Bronchial epithelial cell (primary cell): ENCODE measurements at regions not wholly inside any gene's neighbourhood (a gene's known extent, or its start where the extent isn't known, plus 50 kb on each side); places are given as distances from the start of the nearest gene placed in this dataset.

Experiments
- DNase-seq: peaks from one replicate; pipeline ENCODE4 v3.0.0-alpha.2; 2010; ENCODE audit warnings: low read depth
- FAIRE-seq: peaks from 2 replicates; lab custom pipeline; 2011; peaks lifted over from hg19 to GRCh38; lab: Jason Lieb, UNC
- H3K27me3 ChIP-seq: 2 replicates; pipeline ENCODE4 v1.5.1; 2011; ENCODE audit warnings: low read length; ENCODE audit not compliant: control insufficient read depth, insufficient read depth
- H3K36me3 ChIP-seq: 2 replicates; pipeline ENCODE4 v1.5.1; 2011; ENCODE audit warnings: low read length; ENCODE audit not compliant: control insufficient read depth, insufficient read depth
- H3K4me3 ChIP-seq: 2 replicates; pipeline ENCODE4 v1.5.1; 2011; ENCODE audit warnings: mild to moderate bottlenecking, low read depth, low read length, control low read depth
- CTCF ChIP-seq: IDR thresholded peaks from 2 replicates; pipeline ENCODE4 v1.5.1; 2011; ENCODE audit warnings: mild to moderate bottlenecking, moderate library complexity, low read length, control low read depth, inconsistent platforms; ENCODE audit not compliant: insufficient read depth, severe bottlenecking

GRCh38 chr15:94066811-94067210, 164.6 kb upstream of the MCTP2 start:
- Histone ChIP-seq H3K4me3 (no peak overlapping the region), H3K36me3 (no peaks in the 10 kb centered on the region), H3K27me3 (no peaks in the 10 kb centered on the region)
- DNase-seq (no peak), FAIRE-seq (no peak)
- TF ChIP-seq CTCF, result no peak

GRCh38 chr15:94066046-94066445, 165.3 kb upstream of the MCTP2 start:
- Histone ChIP-seq H3K27me3 (no peaks in the 10 kb centered on the region), H3K4me3 (no peak overlapping the region), H3K36me3 (no peaks in the 10 kb centered on the region)
- FAIRE-seq, result no peak
- TF ChIP-seq CTCF, result no peak
- peak; percentile 73 for DNase-seq

- Histone ChIP-seq H3K4me3 (no peak overlapping the region), H3K36me3 (no peaks in the 10 kb centered on the region), H3K27me3 (no peaks in the 10 kb centered on the region)
- no peak for TF ChIP-seq CTCF
- DNase-seq, result peak; percentile 80
- FAIRE-seq, result no peak
Observed at GRCh38 chr15:94064676-94065313, 166.6 kb upstream of the MCTP2 start.

GRCh38 chr15:94061041-94061440, 170.3 kb upstream of the MCTP2 start:
- DNase-seq, result peak; percentile 71
- Histone ChIP-seq H3K36me3 (no peaks in the 10 kb centered on the region), H3K4me3 (no peak overlapping the region), H3K27me3 (no peaks in the 10 kb centered on the region)
- TF ChIP-seq CTCF, result no peak
- FAIRE-seq, result no peak

GRCh38 chr15:94059013-94059587, 172.3 kb upstream of the MCTP2 start:
- H3K27me3 ChIP-seq, result no peaks in the 10 kb centered on the region
- no peak overlapping the region for H3K4me3 ChIP-seq
- DNase-seq (no peak), FAIRE-seq (no peak)
- TF ChIP-seq CTCF, result no peak
- H3K36me3 ChIP-seq, result no peaks in the 10 kb centered on the region
